Smooth muscle cell of the brain vasculature (primary cell): ENCODE measurements at regions not wholly inside any gene's neighbourhood (a gene's known extent, or its start where the extent isn't known, plus 50 kb on each side); places are given as distances from the start of the nearest gene placed in this dataset.
"Not testable (repeated sequence)": the region's sequence is repeated elsewhere in the genome, so short reads cannot be mapped to it uniquely, and the experiment has no call there.

Source experiments
- DNase-seq: peaks from one replicate; pipeline ENCODE4 v3.0.0-alpha.2; 2012; ENCODE audit warnings: low read depth, low spot score

DNA sequence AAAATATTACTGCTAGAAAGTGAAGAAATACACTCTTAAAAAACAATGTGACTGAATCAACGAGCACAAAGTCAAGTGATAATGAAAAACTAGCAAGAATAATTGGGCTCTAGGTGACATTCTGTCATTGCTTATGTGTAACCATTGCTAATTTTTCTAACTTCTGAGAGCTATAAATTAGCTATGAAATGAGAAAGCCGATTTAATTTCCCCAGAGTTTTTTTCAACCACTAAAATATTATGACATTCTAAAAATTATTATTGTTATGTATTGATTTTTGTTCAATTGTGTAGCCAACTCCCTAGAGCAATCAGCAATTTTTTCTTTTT, 458.6 kb upstream of the ATXN8OS start:
- no peak for DNase-seq

DNA sequence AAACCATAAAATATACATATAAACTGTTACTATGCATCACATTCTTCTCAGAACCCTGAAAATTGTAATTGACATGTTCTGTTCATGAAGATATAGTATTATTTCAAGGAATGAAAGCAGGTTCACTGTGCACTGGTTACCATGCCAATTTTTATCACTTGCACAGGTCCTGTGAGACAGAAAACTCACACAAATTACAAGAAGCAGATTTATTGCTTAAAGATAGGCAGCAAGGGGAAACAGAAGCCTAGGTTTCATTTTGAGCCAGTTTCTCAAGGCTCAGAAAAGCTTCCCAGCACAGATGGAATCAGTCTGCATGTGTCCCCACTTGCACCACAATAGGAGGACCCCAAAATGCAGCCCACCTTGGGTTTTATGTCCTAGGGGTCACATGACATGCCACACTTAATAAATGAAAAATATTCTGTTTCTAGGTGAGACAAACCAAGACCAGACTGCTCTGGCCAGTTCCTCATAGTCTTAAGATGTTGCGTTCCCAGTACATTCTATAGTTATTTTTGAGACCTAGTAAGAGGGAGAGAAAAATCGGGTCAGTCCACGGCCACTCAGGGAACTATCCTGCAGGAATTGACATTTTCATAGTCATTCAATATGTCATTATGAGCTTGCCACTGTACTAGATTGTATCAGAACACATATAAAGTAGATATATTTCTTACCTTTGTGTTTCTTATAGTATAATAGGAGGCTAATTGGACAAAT, 459.1 kb upstream of the ATXN8OS start:
- DNase-seq = no peak

DNA sequence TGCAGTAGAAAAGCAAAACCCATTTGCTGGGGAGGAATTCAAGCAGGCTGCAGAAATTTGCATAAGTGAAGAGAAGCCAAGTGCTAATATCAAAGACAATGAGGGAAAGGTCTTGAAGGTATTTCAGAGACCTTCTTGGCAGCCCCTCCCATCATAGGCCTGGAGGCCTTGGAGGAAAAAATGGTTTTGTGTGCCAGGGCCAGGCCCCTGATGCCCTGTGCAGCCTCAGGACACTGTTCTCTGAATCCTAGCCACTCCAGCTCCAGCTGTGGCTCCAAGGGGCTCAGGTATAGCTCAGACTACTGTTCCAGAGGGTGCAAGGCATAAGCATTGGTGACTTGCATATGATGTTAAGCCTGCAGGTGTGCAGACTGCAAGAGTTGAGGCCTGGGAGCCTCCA, 463.2 kb upstream of the ATXN8OS start:
- no peak for DNase-seq

DNA sequence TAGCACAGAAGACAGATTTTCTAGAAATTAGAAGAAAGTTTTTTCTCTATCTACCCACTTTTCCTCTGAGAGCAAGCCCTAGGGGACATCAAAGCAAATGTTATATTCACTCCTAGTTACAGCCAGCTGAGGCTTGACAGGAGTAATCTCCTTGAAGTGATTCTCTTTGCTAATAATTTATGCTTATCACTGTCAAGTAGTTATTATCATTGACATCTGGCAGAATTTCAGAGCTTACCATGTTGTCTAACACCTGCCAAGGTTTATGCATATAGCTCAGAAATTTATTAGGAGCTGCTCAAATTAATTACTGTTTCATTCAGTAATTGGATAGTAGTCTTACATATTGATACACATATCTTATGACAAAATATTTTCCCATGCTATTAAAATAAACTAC, 465.9 kb upstream of the ATXN8OS start:
- DNase-seq = no peak

DNA sequence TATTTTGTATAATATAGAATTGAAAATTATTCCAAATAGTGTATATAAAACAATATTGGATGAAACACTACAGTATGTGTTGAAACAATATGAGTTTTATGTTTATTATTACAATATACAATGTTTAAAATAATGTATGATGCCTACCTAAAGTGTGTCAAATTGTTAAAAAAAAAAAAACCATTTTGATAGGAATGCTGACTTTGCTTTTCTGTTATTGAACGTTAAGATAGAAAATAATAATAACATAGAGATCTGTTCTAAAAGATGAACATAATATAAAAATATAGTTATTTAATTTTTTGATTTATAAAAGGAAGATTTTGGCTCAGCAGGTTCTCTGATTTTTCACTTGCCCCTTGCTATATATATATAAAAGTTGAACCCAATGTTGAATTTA, 474.6 kb upstream of the ATXN8OS start:
- DNase-seq = no peak

DNA sequence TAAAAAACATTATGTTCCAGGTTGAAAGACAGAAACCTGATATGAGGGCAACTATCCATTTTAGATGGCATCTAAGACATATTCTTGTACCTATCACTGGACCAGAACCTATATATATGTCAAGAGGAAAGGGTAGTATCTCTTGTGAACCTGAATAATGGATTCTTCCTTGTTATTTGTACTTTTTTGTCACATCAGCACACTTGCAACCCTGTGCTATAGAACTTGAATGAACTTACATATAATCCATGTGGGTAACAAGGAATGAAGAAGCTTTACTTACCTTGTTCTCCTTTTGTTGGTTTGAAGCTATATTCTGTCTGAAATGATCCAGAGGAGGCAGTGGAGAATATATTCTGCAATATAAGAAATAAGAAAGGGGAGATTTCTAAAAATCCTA, 483.7 kb upstream of the ATXN8OS start:
- DNase-seq = no peak

DNA sequence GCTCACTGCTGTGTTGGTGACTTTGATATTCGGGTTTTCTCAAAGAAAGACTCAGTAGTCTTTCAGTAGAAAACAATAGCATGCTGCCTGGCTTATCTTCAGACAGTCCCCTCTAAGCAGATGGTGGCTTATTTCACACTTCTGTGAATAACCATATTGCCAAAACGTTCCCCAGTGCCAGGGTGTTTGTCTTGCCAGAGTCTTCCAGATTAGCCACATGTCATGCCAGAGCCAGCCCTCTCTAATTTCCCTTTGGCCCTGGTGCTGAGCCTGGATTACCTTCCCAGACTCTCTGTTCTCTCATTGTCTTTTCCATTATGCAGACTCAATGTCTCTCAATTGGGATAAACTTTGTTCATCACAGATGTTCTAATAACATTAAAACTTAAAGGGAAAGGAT, 488.0 kb upstream of the ATXN8OS start:
- DNase-seq = no peak

DNA sequence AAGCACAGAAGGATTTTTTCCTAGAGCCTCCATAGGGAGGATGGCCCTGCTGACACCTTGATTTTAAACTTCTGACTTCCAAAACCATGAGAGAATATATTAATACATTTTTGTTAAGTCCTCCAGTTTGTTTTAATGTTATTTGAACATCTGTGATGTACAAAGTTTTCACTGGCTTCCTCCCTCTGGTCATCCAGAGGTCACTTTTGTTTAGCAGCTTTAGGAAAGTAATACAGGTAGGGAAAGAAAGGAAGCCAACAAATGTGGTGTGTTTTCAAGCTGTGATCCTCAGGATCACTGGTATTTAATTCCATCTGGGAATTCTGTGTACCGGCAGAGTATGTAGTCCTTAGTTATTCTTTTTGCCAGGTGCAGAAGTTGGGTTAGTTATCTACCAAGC, 488.8 kb upstream of the ATXN8OS start:
- DNase-seq = no peak

DNA sequence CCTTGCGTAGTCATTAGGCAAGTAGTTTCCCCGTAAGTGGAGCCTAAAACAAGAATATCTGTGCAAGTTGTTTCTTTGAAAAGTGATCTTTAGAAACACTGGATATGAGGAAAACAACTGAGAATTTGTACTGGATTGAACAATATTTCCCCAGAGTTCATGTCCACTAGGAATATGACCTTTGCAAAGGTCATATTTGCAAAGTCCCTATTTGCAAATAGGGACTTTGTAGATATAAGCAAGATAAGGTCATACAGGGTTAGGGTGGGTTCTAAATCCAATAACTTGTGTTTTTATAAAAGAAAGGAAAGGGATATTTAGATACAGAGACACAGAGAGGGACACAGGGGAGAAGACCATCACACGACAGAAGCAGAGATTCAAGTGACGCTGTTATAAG, 489.2 kb upstream of the ATXN8OS start:
- DNase-seq = no peak

DNA sequence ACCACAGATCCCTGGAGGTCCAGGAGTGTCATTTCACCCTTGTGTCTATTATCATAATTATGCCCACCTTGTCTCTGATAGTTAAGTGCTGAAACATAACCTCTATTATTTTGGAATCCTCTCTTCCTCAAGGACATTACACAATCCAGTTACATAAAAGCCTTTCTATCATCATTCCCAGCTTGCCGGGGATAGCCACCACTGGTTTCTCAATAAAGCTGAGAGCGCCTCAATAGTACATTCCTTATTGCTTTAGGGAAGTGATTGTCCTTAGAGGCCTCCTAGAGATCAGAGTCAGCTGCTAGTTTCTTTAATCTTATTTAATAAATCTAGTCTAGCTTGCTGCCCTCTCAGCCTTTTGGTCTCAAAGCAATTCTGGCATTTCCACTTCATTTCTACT, 490.0 kb upstream of the ATXN8OS start:
- DNase-seq = no peak

DNA sequence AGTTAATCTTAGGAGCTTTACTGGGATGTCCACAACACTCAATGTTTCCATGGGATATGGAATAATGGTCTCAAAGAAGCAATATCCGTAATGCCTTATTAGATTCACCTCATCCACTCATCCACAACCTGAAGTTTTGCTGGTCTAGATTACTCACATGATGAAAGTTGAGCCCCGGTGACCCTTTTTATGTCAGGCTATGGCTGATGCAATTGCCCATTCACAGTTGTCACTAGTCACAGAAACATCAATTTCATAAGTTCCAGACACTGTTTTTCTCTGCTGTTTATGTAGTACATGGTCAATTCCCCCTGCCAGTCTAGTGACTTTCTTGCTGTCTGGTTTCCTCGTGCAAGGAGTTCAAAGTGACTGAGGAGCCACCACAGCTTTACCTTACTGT, 491.2 kb upstream of the ATXN8OS start:
- no peak for DNase-seq

DNA sequence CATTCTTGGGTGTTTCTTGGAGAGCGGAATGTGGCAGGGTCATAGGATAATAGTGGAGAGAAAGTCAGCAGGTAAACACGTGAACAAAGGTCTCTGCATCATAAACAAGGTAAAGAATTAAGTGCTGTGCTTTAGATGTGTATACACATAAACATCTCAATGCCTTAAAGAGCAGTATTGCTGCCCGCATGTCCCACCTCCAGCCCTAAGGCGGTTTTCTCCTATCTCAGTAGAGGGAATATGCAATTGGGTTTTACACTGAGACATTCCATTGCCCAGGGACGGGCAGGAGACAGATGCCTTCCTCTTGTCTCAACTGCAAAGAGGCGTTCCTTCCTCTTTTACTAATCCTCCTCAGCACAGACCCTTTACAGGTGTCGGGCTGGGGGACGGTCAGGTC, 492.6 kb upstream of the ATXN8OS start:
- not testable (repeated sequence) for DNase-seq

DNA sequence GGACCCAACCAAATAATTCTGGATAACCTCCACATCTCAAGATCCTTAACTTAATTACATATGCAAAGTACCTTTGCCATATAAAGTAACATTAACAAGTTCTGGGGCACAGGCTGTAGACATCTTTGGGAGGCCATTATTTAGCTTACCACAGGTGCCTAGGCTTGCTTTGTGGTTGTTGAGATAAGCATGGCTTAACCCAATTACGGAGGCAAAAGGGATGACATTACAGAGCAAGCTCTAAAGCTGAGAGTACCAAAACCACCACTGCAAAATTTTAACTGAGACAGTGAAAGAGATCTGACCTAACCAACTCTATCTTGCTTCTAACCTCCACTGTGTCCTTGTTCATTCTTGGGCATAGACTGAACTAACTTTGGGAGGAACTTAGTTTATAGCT, 502.9 kb upstream of the ATXN8OS start:
- no peak for DNase-seq

DNA sequence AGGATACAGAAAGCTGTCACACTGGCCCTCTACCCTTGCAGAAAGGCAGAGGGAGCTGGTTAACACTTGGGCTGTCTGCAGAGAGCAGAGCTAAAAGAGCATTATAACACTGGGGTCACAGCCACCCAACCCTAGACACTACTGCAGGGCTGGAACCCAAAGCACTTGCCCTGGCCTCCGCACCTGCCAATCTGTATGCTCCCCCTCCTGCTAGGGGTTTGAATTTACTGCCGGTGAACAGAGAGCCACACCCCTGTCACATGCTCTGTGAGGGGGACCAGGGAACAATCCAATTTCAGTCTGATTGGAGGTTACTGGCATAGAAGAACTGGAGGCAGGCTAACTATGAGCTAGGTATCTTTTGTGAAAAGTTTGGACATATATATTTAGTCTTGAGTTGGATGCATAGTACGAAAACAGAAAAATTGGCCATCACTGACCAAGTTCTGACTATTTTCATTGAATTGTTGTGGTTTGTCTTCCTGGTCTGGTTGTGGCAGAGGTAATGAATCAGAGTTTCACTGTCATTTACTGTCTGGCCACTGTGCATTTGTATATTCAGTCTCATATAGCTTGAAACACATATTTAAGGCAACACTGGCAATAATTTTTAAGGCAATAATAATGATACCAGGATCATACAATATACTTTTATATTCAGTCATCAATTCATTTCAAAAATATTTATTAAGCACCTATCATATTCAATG, 504.3 kb upstream of the ATXN8OS start:
- DNase-seq = no peak

DNA sequence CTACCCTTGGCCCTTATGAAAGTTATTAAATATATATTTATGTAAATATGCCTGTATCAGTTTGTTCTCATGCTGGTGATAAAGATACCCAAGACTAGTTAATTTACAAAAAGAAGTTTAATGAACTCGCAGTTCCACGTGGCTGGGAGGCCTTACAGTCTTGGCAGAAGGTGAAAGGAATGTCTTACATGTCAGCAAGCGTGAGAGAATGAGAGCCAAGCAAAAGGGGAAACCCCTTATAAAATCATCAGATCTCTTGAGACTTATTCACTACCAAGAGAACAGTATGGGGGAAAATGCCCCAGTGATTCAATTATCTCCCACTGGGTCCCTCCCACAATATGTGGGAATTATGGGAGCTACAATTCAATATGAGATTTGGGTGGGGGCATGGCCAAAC, 506.0 kb upstream of the ATXN8OS start:
- DNase-seq = no peak

DNA sequence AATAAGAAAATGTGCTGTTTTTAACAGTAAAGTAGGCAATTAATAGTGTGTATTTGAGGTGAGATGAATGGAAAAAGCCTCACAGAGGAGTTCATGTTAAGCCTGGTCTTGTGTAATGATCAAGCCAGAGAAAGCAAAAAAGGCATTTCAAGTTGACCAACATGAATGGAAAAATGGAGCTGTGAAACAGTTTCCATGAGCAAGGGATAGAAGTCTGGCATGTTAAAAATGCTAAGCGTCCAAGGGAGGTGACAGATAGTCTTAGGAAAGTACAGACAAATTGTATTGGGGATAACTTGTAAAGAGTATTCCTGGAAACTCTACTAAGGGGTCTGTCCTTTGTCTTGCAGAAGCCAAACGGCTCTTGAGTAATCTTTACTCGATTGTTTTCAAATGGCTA, 506.8 kb upstream of the ATXN8OS start:
- DNase-seq = no peak

DNA sequence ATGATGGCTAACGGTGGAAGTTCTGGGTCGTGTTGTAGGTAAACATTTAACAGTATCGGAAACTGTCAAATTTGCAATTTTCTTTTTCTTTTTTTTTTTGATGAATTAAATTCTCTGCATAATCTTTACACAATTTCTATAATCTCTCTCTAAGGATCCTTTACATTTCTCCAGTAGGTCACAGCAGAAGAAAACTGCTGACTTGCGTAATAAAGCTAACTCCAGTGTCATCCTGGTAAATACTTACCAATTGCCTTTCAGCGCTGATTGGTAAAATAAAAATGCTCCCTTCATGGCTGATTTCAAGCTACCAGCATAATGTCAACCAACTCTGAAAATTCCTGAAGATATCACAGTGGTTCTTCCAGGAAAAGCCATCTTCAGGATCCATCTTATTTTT, 510.5 kb upstream of the ATXN8OS start:
- no peak for DNase-seq

DNA sequence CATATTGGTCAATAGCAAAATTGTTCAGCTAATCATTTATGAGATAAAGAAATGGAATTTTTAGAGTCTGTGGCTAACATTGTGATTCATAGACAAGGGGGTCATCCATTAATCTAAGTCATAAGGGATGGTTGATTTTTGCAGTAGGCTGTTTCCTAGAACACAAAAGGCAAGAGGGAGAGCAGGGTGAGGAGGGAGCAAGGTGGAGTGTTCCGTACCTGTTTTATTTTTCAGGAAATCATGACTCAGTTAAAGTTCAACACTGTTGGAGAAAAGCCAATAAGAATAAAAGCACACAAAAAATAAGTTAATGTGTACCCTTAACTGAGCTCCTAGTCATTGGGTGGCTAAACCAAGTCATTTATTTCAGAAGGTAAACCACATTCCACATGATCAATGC, 512.4 kb upstream of the ATXN8OS start:
- DNase-seq = no peak

DNA sequence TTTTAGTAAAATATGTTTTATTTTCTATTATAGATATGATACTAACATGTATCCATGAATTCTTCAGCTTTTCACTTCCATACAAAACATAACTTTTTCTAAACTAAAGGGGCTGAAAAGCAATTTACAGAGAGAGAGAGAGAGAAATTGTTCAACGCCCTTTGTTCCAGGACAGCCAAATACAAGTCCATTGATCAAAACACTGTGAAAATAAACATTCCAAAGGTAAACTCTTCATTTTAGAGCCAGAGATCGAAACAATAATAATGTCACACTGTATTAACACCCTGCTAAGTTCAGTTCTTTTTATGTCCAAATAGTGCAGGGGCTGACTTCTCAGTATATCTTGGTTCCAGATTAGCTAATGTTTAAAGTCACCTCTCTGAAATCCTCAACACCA, 516.2 kb upstream of the ATXN8OS start:
- DNase-seq = no peak

DNA sequence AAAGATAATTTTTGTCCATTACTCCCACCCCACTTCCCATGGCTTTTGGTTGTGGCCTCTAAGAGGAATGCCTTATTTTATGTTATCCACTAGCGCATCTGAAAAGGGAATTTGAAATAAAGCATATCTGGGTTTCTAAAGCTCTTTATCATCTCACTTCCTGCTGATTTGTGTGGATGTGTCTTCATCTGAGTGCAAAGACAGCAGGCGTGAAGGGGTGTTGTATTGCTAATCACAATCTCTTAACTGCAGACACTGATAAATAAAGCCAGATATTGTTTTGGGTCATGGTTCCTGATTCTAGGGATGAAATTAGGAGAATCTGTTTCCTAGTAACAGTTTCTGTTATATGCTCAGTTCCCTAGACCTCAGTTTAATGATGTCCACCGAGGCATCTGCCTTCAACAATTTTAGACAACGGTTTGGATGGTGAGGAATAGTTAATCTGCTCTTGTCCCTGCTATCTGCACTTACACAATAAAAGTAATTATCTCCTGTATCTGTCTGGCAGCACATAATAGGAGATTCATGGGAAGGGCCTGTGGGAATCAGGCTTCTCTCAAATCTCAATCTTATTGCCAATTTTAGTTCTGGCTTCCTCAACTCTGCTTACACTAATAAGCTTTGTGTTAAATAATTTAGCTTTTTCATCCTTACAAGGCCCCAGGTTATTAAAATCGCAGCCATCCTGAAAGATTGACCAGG, 517.9 kb upstream of the ATXN8OS start:
- DNase-seq = no peak

DNA sequence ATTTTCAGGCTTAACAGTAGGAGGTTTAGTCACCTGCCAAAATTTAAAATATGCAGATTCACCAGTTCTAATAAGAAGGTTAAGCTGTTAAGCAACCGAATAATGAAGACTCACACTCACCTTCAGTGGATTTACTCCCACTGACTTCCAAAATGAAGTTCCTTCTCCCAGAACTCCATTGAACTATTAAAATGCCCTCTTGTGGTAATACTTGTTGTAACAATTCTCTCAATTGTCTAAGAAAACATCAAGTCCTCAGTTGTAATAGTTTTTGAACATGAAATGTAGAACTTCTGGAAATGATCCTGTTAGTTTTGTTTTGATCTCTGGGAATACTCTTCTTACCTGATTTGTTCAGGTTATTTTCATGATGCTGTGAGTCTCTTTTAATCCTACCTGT, 522.0 kb upstream of the ATXN8OS start:
- no peak for DNase-seq

DNA sequence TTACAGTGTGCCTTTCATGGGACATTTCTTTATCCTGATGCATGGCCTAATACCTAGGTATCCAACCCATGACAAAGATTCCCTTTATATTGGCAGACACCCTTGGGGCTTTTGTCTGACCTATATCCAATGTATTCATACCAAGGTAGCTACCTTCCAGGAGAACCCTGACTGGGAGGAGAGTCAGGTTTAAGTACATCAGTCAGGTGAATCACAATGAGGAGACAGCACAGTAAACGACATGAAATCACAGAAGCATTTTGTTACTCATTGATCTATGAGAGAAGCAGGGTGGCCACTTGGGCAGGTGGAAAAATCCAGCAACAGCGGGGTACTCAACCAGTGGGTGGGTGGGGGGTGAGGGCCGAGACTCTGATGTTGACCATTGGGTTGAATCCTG, 527.4 kb upstream of the ATXN8OS start:
- DNase-seq = no peak

DNA sequence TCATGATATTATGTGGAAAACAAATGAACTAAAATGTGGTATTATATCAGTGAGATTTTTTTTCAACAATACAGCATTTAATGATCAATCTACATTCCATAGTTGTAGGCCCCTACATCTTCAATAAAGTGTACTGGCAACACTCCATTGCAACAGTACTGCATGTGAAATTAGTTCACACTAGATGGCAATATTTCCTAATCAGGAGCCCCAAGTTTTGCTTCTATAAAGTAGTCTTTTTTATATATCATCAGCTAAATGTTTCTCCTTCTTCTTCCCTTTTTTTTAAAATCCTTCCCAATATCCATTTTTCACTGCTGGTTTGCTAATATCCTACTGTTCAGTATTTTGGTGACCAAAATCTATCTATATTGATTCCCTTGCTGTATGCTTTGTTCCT, 528.3 kb upstream of the ATXN8OS start:
- DNase-seq = no peak
